Activated T-helper 2 cell treated with anti-CD3 and anti-CD28 coated beads, Interferon-gamma antibody, Interleukin-2, Interleukin-4, amounts not matched to agents 10 μg/mL and 5 μg/mL and 100 μg/mL, durations not matched to agents 14 hours and 24 hours and 36 hours (primary cell): ENCODE measurements at regions not wholly inside any gene's neighbourhood (a gene's known extent, or its start where the extent isn't known, plus 50 kb on each side); places are given as distances from the start of the nearest gene placed in this dataset.
"Not testable (repeated sequence)": the region's sequence is repeated elsewhere in the genome, so short reads cannot be mapped to it uniquely, and the experiment has no call there.

ENCODE experiments used
- DNase-seq: peaks from one replicate; pipeline ENCODE4 v3.0.0; 2021; ENCODE audit warnings: low spot score
- H3K27ac Mint-ChIP-seq: one replicate; pipeline ENCODE4 v1.8.0; 2021; ENCODE audit warnings: mixed read lengths
- H3K27me3 Mint-ChIP-seq: one replicate; pipeline ENCODE4 v1.8.0; 2021; ENCODE audit warnings: low read depth, mixed read lengths
- H3K36me3 Mint-ChIP-seq: one replicate; pipeline ENCODE4 v1.8.0; 2021; ENCODE audit warnings: low read depth, mixed read lengths
- H3K4me1 Mint-ChIP-seq: one replicate; pipeline ENCODE4 v1.8.0; 2021; ENCODE audit warnings: low read depth, mixed read lengths
- H3K4me3 Mint-ChIP-seq: one replicate; pipeline ENCODE4 v1.8.0; 2021; ENCODE audit warnings: low read depth, mild to moderate bottlenecking, moderate library complexity, mixed read lengths
- H3K9me3 Mint-ChIP-seq: one replicate; pipeline ENCODE4 v1.8.0; 2021; ENCODE audit warnings: mixed read lengths
- intact Hi-C: fragments of 100-400 bp; cut with micrococcal nuclease; formaldehyde crosslinking; loops from one replicate; pipeline ENCODE4 v1.15.1; 2023

DNA sequence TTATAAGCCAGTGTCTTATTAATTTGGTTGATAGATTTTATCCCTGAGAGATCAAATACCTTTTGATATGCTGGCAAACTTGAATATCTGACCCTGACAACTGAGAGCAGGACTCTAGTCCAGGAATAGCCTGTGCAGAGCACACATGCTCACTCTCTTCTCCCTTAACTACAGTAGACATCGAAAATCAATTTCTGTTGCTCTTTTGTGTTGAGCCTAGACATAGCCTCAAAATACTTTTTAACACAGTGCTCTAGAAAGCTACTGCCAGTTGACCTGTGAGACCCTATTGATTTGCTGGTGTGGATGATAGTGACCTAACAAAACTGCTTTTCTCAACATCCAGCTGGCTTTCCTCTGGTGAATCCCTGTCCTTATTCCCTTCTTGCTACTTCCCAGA is 86.4 kb upstream of the ANKRD28 start:
- H3K27me3 Mint-ChIP-seq = no peaks in the 10 kb centered on the region

GRCh38 chr3:15886521-15886920 is 88.7 kb upstream of the ANKRD28 start:
- Mint-ChIP-seq H3K36me3 (no peaks in the 10 kb centered on the region), H3K27ac (no peak overlapping the region), H3K9me3 (no peaks in the 10 kb centered on the region), H3K4me1 (no peaks in the 10 kb centered on the region), H3K4me3 (no peak overlapping the region), H3K27me3 (peaks cover 1% of the 10 kb centered on the region)
- intact Hi-C loops = no loop called here
- DNase-seq = no peak

More for the DNA sequence above, 86.4 kb upstream of the ANKRD28 start:
- Mint-ChIP-seq H3K36me3 (no peaks in the 10 kb centered on the region), H3K4me1 (no peaks in the 10 kb centered on the region), H3K27ac (no peak overlapping the region), H3K9me3 (no peaks in the 10 kb centered on the region), H3K4me3 (no peak overlapping the region)
- no peak for DNase-seq
- intact Hi-C loops = no loop called here

DNA sequence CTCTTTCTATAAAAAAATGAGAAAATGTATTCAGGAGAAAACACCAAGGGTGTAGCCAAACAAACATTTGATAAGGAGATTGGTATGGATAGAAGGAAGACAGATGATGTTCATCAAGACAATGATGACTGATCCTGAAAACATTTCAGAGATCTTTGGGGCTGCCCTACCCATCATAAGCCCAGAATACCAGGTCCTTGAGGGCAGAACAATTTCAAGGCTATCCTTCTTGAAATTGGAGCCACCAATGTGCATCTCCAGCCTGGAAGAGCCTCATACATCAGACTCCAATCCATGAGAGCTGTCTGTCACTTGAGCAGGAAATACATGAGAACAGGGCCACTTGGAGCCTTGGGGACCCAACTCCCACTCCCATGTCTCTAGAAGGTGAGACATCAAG is 89.5 kb upstream of the ANKRD28 start:
- Mint-ChIP-seq H3K27ac (no peak overlapping the region), H3K4me3 (no peak overlapping the region), H3K9me3 (no peaks in the 10 kb centered on the region), H3K36me3 (no peaks in the 10 kb centered on the region), H3K27me3 (peaks cover 1% of the 10 kb centered on the region), H3K4me1 (no peaks in the 10 kb centered on the region)
- no peak for DNase-seq
- intact Hi-C loops = no loop called here

DNA sequence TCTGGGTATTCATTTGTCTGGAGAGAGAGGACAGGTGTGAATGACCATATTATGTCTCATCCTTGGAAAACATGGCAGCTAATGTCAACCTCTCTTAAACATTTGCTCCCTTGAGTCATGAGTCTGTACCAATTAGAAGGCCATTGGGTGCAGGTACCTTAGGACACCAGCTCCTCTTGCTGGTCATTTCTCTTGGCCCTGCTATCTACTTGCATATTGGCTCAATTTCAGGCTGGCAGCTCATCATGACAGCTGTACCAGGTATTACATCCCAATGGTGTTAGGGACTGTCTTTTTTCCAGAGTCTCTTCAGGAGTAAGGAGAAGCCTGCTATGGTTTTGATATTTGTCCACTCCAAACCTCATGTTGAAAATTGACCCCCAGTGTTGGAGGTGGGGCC is 92.2 kb upstream of the ANKRD28 start:
- Mint-ChIP-seq H3K27me3 (peaks cover 1% of the 10 kb centered on the region), H3K36me3 (no peaks in the 10 kb centered on the region), H3K27ac (no peak overlapping the region), H3K4me1 (no peaks in the 10 kb centered on the region), H3K4me3 (no peak overlapping the region), H3K9me3 (no peaks in the 10 kb centered on the region)
- DNase-seq = no peak
- intact Hi-C loops = no loop called here

GRCh38 chr3:15892311-15893227 is 94.8 kb upstream of the ANKRD28 start:
- DNase-seq = no peak
- no peak overlapping the region for H3K27ac Mint-ChIP-seq
- peaks cover 1% of the 10 kb centered on the region for H3K27me3 Mint-ChIP-seq
- H3K36me3 Mint-ChIP-seq = no peaks in the 10 kb centered on the region
- intact Hi-C loops = no loop called here
- no peaks in the 10 kb centered on the region for H3K4me1 Mint-ChIP-seq
- H3K4me3 Mint-ChIP-seq = no peak overlapping the region
- H3K9me3 Mint-ChIP-seq = no peaks in the 10 kb centered on the region

DNA sequence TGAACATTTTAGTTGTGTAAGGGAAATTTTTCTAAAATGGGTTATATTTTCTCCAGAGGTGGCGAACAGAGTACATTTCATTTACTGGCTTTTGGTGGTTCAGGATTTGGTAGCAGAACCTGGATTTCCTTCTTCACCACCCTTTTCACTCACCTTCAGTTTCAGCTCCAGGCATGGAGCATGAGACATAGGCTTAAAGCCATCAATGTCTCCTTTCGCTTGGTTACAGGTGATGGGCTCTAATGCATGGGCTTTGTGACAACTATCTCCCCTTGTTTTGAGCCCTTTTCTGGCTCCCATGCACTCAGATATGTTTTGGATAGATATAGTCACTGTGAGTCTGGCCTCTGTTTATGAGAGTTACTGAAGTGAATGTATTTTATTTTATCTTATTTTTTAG is 96.6 kb upstream of the ANKRD28 start:
- no peaks in the 10 kb centered on the region for H3K4me1 Mint-ChIP-seq
- H3K36me3 Mint-ChIP-seq = no peaks in the 10 kb centered on the region
- no peak overlapping the region for H3K27ac Mint-ChIP-seq
- H3K9me3 Mint-ChIP-seq = no peaks in the 10 kb centered on the region
- H3K4me3 Mint-ChIP-seq = no peak overlapping the region
- no peak for DNase-seq
- intact Hi-C loops = no loop called here
- peaks cover 1% of the 10 kb centered on the region for H3K27me3 Mint-ChIP-seq

GRCh38 chr3:15896500-15896899 is 98.7 kb upstream of the ANKRD28 start:
- Mint-ChIP-seq H3K4me1 (no peaks in the 10 kb centered on the region), H3K27me3 (no peaks in the 10 kb centered on the region), H3K4me3 (no peak overlapping the region), H3K27ac (no peak overlapping the region), H3K36me3 (no peaks in the 10 kb centered on the region), H3K9me3 (no peaks in the 10 kb centered on the region)
- DNase-seq = no peak
- intact Hi-C loops = no loop called here

GRCh38 chr3:15899388-15899787 is 101.6 kb upstream of the ANKRD28 start:
- H3K9me3 Mint-ChIP-seq = no peaks in the 10 kb centered on the region
- H3K27me3 Mint-ChIP-seq = no peaks in the 10 kb centered on the region
- no peaks in the 10 kb centered on the region for H3K36me3 Mint-ChIP-seq
- no peak overlapping the region for H3K27ac Mint-ChIP-seq
- H3K4me1 Mint-ChIP-seq = no peaks in the 10 kb centered on the region
- DNase-seq = no peak
- H3K4me3 Mint-ChIP-seq = no peak overlapping the region
- intact Hi-C loops = no loop called here

DNA sequence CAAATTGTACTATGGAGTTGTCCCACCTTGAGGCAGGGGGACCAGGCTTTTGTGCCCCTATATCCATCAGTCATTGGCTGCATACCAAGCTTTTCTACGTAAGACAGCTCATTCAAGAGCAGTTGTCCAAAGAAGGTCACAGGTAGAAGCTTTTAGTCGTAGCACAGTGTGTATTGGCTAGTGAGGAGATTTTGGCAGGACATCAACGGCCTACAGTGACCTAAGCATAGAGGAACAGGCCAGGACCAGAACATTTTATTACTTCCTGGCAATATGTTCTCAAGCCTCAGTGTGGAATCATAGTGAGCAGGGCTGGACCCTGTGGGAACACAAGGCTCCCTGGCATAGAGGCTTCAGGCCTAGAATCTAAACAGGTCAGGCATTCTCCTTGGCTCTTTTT is 105.4 kb upstream of the ANKRD28 start:
- Mint-ChIP-seq H3K9me3 (no peaks in the 10 kb centered on the region), H3K36me3 (no peaks in the 10 kb centered on the region), H3K27ac (no peak overlapping the region), H3K27me3 (no peaks in the 10 kb centered on the region), H3K4me3 (no peak overlapping the region), H3K4me1 (no peaks in the 10 kb centered on the region)
- intact Hi-C loops = no loop called here
- no peak for DNase-seq

DNA sequence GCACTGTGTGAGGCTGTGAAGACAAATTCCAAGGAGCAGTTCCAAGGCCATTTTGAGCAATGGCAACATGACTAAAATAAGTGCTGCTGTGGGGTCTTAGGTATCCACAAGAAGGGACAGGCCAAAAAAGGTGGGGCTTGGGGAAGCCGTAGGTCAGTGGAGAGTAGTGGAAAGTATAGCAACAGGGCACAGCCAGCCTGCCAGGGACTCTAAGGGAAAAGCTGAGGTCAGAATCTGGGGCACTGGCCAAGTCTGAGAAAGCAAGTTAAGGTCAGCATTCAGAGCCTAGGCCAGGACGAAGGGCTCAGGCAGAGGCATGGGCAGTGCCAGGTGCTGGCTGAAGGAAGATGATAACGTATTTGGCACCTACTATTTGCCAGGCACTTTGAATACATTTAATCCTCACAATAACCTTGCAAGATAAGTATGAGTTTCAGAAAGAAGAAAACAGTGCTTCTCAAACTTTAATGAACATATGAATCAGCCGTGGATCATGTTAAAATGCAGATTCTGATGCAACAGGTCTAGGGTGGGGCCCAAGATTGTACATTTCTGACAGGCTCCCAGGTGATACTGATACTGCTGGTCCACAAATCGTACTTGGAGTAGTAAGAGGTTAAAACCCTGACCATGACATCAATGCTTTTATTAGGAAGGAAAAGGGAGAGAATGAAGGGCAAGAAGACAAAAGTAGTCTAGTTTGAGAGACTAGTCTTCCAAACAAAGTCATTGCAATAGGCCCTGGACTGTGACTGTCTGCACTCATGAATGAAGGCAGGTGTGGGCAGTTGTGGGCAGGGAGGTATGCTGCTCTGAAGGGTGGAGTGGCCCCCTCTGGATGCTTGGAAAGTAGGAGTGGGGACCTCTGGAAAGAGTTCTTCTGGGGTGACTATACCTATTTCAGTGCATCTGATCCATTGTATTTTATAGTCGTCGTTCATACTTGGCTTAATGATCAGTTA is 106.3 kb upstream of the ANKRD28 start:
- H3K36me3 Mint-ChIP-seq = no peaks in the 10 kb centered on the region
- H3K4me1 Mint-ChIP-seq = no peaks in the 10 kb centered on the region
- no peaks in the 10 kb centered on the region for H3K27me3 Mint-ChIP-seq
- no peak overlapping the region for H3K27ac Mint-ChIP-seq
- H3K9me3 Mint-ChIP-seq = no peaks in the 10 kb centered on the region
- H3K4me3 Mint-ChIP-seq = no peak overlapping the region
- intact Hi-C loops = no loop called here
- DNase-seq = no peak

- DNase-seq = no peak
- no peaks in the 10 kb centered on the region for H3K27me3 Mint-ChIP-seq
- no peaks in the 10 kb centered on the region for H3K36me3 Mint-ChIP-seq
- no peaks in the 10 kb centered on the region for H3K4me1 Mint-ChIP-seq
- no peak overlapping the region for H3K27ac Mint-ChIP-seq
- intact Hi-C loops = no loop called here
- no peak overlapping the region for H3K4me3 Mint-ChIP-seq
- H3K9me3 Mint-ChIP-seq = no peaks in the 10 kb centered on the region
These were observed 107.3 kb upstream of the ANKRD28 start for GRCh38 chr3:15905041-15905440.

GRCh38 chr3:15907403-15907802 is 109.6 kb upstream of the ANKRD28 start:
- H3K9me3 Mint-ChIP-seq = peaks cover 11% of the 10 kb centered on the region
- H3K27ac Mint-ChIP-seq, intact Hi-C loops, H3K27me3 Mint-ChIP-seq, H3K4me3 Mint-ChIP-seq, H3K4me1 Mint-ChIP-seq, H3K36me3 Mint-ChIP-seq, DNase-seq: not testable (repeated sequence)

- no peak for DNase-seq
- Mint-ChIP-seq H3K27me3 (peaks cover 11% of the 10 kb centered on the region), H3K4me1 (peaks cover 1% of the 10 kb centered on the region), H3K4me3 (no peak overlapping the region), H3K36me3 (no peaks in the 10 kb centered on the region), H3K9me3 (peaks cover 1% of the 10 kb centered on the region), H3K27ac (no peak overlapping the region)
- intact Hi-C loops = no loop called here
These were observed 121.2 kb upstream of the ANKRD28 start for GRCh38 chr3:15918988-15919387.
